K562 (cell line): ENCODE measurements at regions not wholly inside any gene's neighbourhood (a gene's known extent, or its start where the extent isn't known, plus 50 kb on each side); places are given as distances from the start of the nearest gene placed in this dataset.

Source experiments
- C11orf30 ChIP-seq: fragments of 450-650 bp; IDR thresholded peaks from 2 replicates; pipeline ENCODE4 v1.6.1; 2016; ENCODE audit warnings: low read depth, mild to moderate bottlenecking
- CEBPG ChIP-seq, 3 experiments: fragments of 200-800 bp in 1 of 3; sonication (Bioruptor generic) in 1 of 3; sonication (generic) in 1 of 3; formaldehyde crosslinking in 1 of 3; IDR thresholded peaks in 2 of 3; conservative IDR thresholded peaks in 1 of 3; 2 replicates each; pipeline versions ENCODE4 v1.6.1 to v1.8.0; 2016 to 2022; ENCODE audit warnings: missing compliant biosample characterization in 2 of 3, missing genetic modification characterization in 2 of 3, mild to moderate bottlenecking in 1 of 3, missing genetic modification reagents in 1 of 3
- EP300 ChIP-seq: IDR thresholded peaks from 2 replicates; pipeline ENCODE4 v1.6.1; 2012; ENCODE audit warnings: low read length, improper control_type of control experiment
- SRSF9 ChIP-seq: fragments of 200-400 bp; formaldehyde crosslinking; IDR thresholded peaks from 2 replicates; pipeline ENCODE4 v1.6.1; 2017; ENCODE audit warnings: low read depth, low read length, borderline replicate concordance
- SUPT5H ChIP-seq: fragments of 450-650 bp; IDR thresholded peaks from 2 replicates; pipeline ENCODE4 v1.6.1; 2016
- TARDBP ChIP-seq: fragments of 450-650 bp; IDR thresholded peaks from 2 replicates; pipeline ENCODE4 v1.6.1; 2016
- TF ChIP-seq, protein P1 (sequence below): fragments of 450-650 bp; IDR thresholded peaks from 2 replicates; pipeline ENCODE4 v1.6.1; 2016; ENCODE audit warnings: mild to moderate bottlenecking
- TF ChIP-seq, protein P2 (sequence below), 2 experiments: fragments of 450-650 bp in 1 of 2; sonication (generic) in 1 of 2; formaldehyde crosslinking; conservative IDR thresholded peaks; 2 replicates each; pipeline versions ENCODE4 v1.4.0 to v1.8.1; 2020 to 2022; ENCODE audit warnings: mild to moderate bottlenecking in 1 of 2, missing genetic modification reagents in 1 of 2
- TF ChIP-seq, protein P3 (sequence below): fragments of 450-650 bp; IDR thresholded peaks from 2 replicates; pipeline ENCODE4 v1.6.1; 2018; ENCODE audit warnings: mild to moderate bottlenecking, low read depth; ENCODE audit not compliant: partially characterized antibody

DNA sequence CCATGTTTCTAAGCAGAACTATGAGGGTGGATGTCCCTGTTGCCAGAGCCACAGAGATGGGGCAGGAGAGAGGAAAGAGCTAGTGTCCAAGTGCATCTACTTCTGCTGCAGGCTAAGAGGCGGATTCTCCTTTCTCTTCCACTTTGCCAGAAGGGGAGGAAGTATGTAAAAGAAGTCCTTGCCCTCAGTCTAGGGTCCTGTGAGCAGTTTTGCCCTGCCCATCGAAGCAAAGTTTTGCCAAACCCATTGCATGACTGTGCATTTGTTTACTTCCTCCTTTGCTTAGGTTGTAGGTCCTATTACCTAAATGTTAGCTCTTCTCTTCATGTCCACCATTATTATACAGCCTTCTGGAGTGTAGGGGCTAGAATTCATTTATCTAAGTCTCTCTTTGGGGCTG, 106.2 kb upstream of the ARMC2 start (continued):
- TF ChIP-seq CEBPG (CRISPR knock-in tag; IDR thresholded peaks at IDR 0.05): no peak
- no peak for TF ChIP-seq CEBPG (tag; conservative IDR thresholded peaks at IDR 0.05 in 1 of 2, IDR thresholded peaks at IDR 0.05 in 1 of 2)
- no peak for TF ChIP-seq EP300
- TF ChIP-seq, protein P1, sequence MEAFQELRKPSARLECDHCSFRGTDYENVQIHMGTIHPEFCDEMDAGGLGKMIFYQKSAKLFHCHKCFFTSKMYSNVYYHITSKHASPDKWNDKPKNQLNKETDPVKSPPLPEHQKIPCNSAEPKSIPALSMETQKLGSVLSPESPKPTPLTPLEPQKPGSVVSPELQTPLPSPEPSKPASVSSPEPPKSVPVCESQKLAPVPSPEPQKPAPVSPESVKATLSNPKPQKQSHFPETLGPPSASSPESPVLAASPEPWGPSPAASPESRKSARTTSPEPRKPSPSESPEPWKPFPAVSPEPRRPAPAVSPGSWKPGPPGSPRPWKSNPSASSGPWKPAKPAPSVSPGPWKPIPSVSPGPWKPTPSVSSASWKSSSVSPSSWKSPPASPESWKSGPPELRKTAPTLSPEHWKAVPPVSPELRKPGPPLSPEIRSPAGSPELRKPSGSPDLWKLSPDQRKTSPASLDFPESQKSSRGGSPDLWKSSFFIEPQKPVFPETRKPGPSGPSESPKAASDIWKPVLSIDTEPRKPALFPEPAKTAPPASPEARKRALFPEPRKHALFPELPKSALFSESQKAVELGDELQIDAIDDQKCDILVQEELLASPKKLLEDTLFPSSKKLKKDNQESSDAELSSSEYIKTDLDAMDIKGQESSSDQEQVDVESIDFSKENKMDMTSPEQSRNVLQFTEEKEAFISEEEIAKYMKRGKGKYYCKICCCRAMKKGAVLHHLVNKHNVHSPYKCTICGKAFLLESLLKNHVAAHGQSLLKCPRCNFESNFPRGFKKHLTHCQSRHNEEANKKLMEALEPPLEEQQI: no peak
- TF ChIP-seq, protein P2, sequence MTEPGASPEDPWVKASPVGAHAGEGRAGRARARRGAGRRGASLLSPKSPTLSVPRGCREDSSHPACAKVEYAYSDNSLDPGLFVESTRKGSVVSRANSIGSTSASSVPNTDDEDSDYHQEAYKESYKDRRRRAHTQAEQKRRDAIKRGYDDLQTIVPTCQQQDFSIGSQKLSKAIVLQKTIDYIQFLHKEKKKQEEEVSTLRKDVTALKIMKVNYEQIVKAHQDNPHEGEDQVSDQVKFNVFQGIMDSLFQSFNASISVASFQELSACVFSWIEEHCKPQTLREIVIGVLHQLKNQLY (CRISPR knock-in tag; conservative IDR thresholded peaks at IDR 0.05): no peak
- TF ChIP-seq, protein P3, sequence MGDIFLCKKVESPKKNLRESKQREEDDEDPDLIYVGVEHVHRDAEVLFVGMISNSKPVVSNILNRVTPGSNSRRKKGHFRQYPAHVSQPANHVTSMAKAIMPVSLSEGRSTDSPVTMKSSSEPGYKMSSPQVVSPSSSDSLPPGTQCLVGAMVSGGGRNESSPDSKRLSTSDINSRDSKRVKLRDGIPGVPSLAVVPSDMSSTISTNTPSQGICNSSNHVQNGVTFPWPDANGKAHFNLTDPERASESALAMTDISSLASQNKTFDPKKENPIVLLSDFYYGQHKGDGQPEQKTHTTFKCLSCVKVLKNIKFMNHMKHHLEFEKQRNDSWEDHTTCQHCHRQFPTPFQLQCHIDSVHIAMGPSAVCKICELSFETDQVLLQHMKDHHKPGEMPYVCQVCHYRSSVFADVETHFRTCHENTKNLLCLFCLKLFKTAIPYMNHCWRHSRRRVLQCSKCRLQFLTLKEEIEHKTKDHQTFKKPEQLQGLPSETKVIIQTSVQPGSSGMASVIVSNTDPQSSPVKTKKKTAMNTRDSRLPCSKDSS: no peak
- TF ChIP-seq SRSF9: no peak
- TF ChIP-seq TARDBP: no peak
- TF ChIP-seq C11orf30: peak; percentile 74
- TF ChIP-seq SUPT5H: no peak
